GM12878 (cell line): ENCODE measurements at regions not wholly inside any gene's neighbourhood (a gene's known extent, or its start where the extent isn't known, plus 50 kb on each side); places are given as distances from the start of the nearest gene placed in this dataset.

Source experiments
- ATAC-seq: fragments of 200-7000 bp; cut with Tn5 transposase; 3 replicates; pipeline ENCODE4 v1.9.1; 2020; ENCODE audit warnings: mild to moderate bottlenecking, moderate library complexity
- BruUV-seq: library from RNA; stranded (reverse); fragments of 400-500 nt; replicated peaks from 2 replicates; lab custom pipeline; 2021; lab: Mats Ljungman, UMichigan
- CTCF ChIA-PET: fragments of 300-600 bp; sonication (Branson Sonifier 250); formaldehyde crosslinking; extraction: SDS; loops from one replicate; lab custom pipeline; 2021; ENCODE audit warnings: inconsistent platforms; lab: Yijun Ruan, JAX
- POLR2A ChIA-PET: fragments of 350-600 bp; formaldehyde crosslinking; extraction: SDS; loops from one replicate; lab custom pipeline; 2021; ENCODE audit warnings: inconsistent platforms; lab: Charles Lee
- RAD21 ChIA-PET: fragments of 300-600 bp; sonication (Branson Sonifier 250); formaldehyde crosslinking; loops from one replicate; lab custom pipeline; 2023; ENCODE audit warnings: antibody characterized with exemption; ENCODE audit not compliant: unreplicated experiment; lab: Charles Lee
- SMC1A ChIA-PET: fragments of 300-600 bp; sonication (Branson Sonifier 250); formaldehyde crosslinking; loops from one replicate; lab custom pipeline; 2023; ENCODE audit not compliant: unreplicated experiment, uncharacterized antibody; lab: Charles Lee
- DNase-seq: peaks from one replicate; pipeline ENCODE4 v3.0.0-alpha.2; 2011; ENCODE audit warnings: low read depth, low spot score
- FAIRE-seq: peaks from 3 replicates; lab custom pipeline; 2011; peaks lifted over from hg19 to GRCh38; lab: Jason Lieb, UNC
- H2AFZ ChIP-seq: 2 replicates; pipeline ENCODE4 v1.6.0; 2011; ENCODE audit warnings: low read depth, low read length, control low read depth; ENCODE audit not compliant: control insufficient read depth
- H3K27ac ChIP-seq: 2 replicates; pipeline ENCODE4 v1.5.1; 2011; ENCODE audit warnings: control low read depth; ENCODE audit not compliant: control insufficient read depth, insufficient read depth
- H3K27me3 ChIP-seq, 2 experiments: replicated peaks in 1 of 2; 2 replicates each; pipeline versions ENCODE4 v1.6.0 to v1.6.1; 2011; ENCODE audit warnings: low read length in 1 of 2; ENCODE audit not compliant: control insufficient read depth in 2 of 2, insufficient read depth in 2 of 2
- H3K36me3 ChIP-seq, 2 experiments: 2 replicates each; pipeline ENCODE4 v1.5.1; 2011; ENCODE audit warnings: low read length in 1 of 2; ENCODE audit not compliant: control insufficient read depth in 2 of 2, insufficient read depth in 2 of 2
- H3K4me1 ChIP-seq: 2 replicates; pipeline ENCODE4 v1.6.1; 2011; ENCODE audit warnings: mild to moderate bottlenecking, low read length, moderate library complexity, mixed read lengths; ENCODE audit not compliant: control insufficient read depth, insufficient read depth
- H3K4me2 ChIP-seq: 2 replicates; pipeline ENCODE4 v1.6.0; 2011; ENCODE audit warnings: control low read depth; ENCODE audit not compliant: control insufficient read depth, insufficient read depth
- H3K4me3 ChIP-seq: fragments of 200-600 bp; sonication (generic); 2 replicates; pipeline ENCODE4 v1.5.1; 2016
- H3K79me2 ChIP-seq: 2 replicates; pipeline ENCODE4 v1.6.0; 2011; ENCODE audit warnings: low read length; ENCODE audit not compliant: control insufficient read depth, insufficient read depth
- H3K9ac ChIP-seq: 2 replicates; pipeline ENCODE4 v1.8.0; 2011; ENCODE audit warnings: low read length, control low read depth, mixed read lengths; ENCODE audit not compliant: control insufficient read depth, insufficient read depth
- H3K9me3 ChIP-seq: replicated peaks from 3 replicates; pipeline ENCODE4 v1.5.1; 2011; ENCODE audit warnings: mild to moderate bottlenecking, low read length; ENCODE audit not compliant: control insufficient read depth, insufficient read depth
- H4K20me1 ChIP-seq: 2 replicates; pipeline ENCODE4 v1.6.0; 2011; ENCODE audit not compliant: control insufficient read depth, insufficient read depth
- ATF7 ChIP-seq: fragments of 450-650 bp; IDR thresholded peaks from 2 replicates; pipeline ENCODE4 v1.6.1; 2016; ENCODE audit warnings: low read depth, mild to moderate bottlenecking
- BACH1 ChIP-seq: fragments of 450-650 bp; IDR thresholded peaks from 2 replicates; pipeline ENCODE4 v1.6.1; 2017; ENCODE audit warnings: mild to moderate bottlenecking, borderline replicate concordance
- CREM ChIP-seq: IDR thresholded peaks from 2 replicates; pipeline ENCODE4 v1.6.1; 2014; ENCODE audit warnings: antibody characterized with exemption, low read depth
- GATAD2B ChIP-seq: fragments of 450-650 bp; conservative IDR thresholded peaks from 2 replicates; pipeline ENCODE4 v1.6.1; 2017; ENCODE audit warnings: low read depth, mild to moderate bottlenecking, moderate library complexity
- HCFC1 ChIP-seq: fragments of 150-350 bp; IDR thresholded peaks from 2 replicates; pipeline ENCODE4 v1.6.1; 2014; ENCODE audit warnings: low read length
- IRF5 ChIP-seq: fragments of 450-650 bp; IDR thresholded peaks from 2 replicates; pipeline ENCODE4 v1.6.1; 2017; ENCODE audit warnings: borderline replicate concordance
- KLF5 ChIP-seq: fragments of 450-650 bp; IDR thresholded peaks from 2 replicates; pipeline ENCODE4 v1.6.1; 2014; ENCODE audit warnings: mild to moderate bottlenecking; ENCODE audit not compliant: partially characterized antibody
- RB1 ChIP-seq: fragments of 450-650 bp; formaldehyde crosslinking; IDR thresholded peaks from 2 replicates; pipeline ENCODE4 v1.6.1; 2017; ENCODE audit warnings: mild to moderate bottlenecking, borderline replicate concordance
- SIX5 ChIP-seq: IDR thresholded peaks from 2 replicates; pipeline ENCODE4 v1.6.1; 2011; ENCODE audit warnings: mild to moderate bottlenecking, low read depth, low read length, moderate library complexity; ENCODE audit not compliant: severe bottlenecking
- SPI1 ChIP-seq: IDR thresholded peaks from 2 replicates; pipeline ENCODE4 v1.6.1; 2011; ENCODE audit warnings: low read depth, mild to moderate bottlenecking, low read length, moderate library complexity, borderline replicate concordance; ENCODE audit not compliant: insufficient read depth
- TCF12 ChIP-seq: IDR thresholded peaks from 2 replicates; pipeline ENCODE4 v1.6.1; 2011; ENCODE audit warnings: low read depth, mild to moderate bottlenecking, low read length
- WGBS: methylation state at CpG from one replicate; pipeline ENCODE4 v1.1.6; 2016; ENCODE audit warnings: low lambda C conversion rate; ENCODE audit not compliant: insufficient replicate concordance, insufficient coverage; ENCODE audit errors: missing lambda C conversion rate; 5-methylcytosine and 5-hydroxymethylcytosine counted together
- in situ Hi-C: fragments of 300-500 bp; cut with MboI; formaldehyde crosslinking; loops from 9 replicates; pipeline ENCODE4 v1.14.3; 2018; ENCODE audit warnings: mixed read lengths
- intact Hi-C: fragments of 100-400 bp; cut with micrococcal nuclease; formaldehyde crosslinking; loops from one replicate; pipeline ENCODE4 v1.14.2; 2022; ENCODE audit not compliant: unreplicated experiment
- TF ChIP-seq, protein P1 (sequence below): fragments of 450-650 bp; formaldehyde crosslinking; IDR thresholded peaks from 2 replicates; pipeline ENCODE4 v1.4.0; 2022; ENCODE audit warnings: mild to moderate bottlenecking, moderate library complexity
- TF ChIP-seq, protein P2 (sequence below): IDR thresholded peaks from 2 replicates; pipeline ENCODE4 v1.6.1; 2012; ENCODE audit warnings: low read depth, low read length, improper control_type of control experiment
- TF ChIP-seq, protein P3 (sequence below): fragments of 450-650 bp; IDR thresholded peaks from 2 replicates; pipeline ENCODE4 v1.6.1; 2014; ENCODE audit warnings: mild to moderate bottlenecking

GRCh38 chrX:140589657-140590056 is 84.8 kb upstream of the SOX3 start:
- Histone ChIP-seq H3K4me2 (no peak overlapping the region), H3K27ac (no peak overlapping the region), H3K4me1 (no peaks in the 10 kb centered on the region), H3K4me3 (no peak overlapping the region), H4K20me1 (no peaks in the 10 kb centered on the region), H2AFZ (no peak overlapping the region), H3K9ac (no peak overlapping the region), H3K36me3 (no peaks in the 10 kb centered on the region), H3K9me3 (no peaks in the 10 kb centered on the region), H3K27me3 (no peaks in the 10 kb centered on the region), H3K79me2 (no peaks in the 10 kb centered on the region)
- WGBS = 26% methylated on average over 2 of the region's 2 CpGs
- FAIRE-seq (no peak), DNase-seq (no peak), ATAC-seq (no peak)
- no TSS peak for BruUV-seq
- ChIA-PET CTCF (interaction anchor here (1.4 kb wide), 1 partner anchor 17 kb away, joined by 8 read pairs; no protein-coding TSS in a partner anchor), SMC1A (no interaction called here), RAD21 (no interaction called here), POLR2A (no interaction called here)
- TF ChIP-seq ATF7 (no peak), CREM (no peak), SPI1 (no peak), RB1 (no peak), KLF5 (no peak), TCF12 (no peak), GATAD2B (no peak), IRF5 (no peak), SIX5 (no peak), HCFC1 (no peak), BACH1 (no peak)
- TF ChIP-seq, protein P1, sequence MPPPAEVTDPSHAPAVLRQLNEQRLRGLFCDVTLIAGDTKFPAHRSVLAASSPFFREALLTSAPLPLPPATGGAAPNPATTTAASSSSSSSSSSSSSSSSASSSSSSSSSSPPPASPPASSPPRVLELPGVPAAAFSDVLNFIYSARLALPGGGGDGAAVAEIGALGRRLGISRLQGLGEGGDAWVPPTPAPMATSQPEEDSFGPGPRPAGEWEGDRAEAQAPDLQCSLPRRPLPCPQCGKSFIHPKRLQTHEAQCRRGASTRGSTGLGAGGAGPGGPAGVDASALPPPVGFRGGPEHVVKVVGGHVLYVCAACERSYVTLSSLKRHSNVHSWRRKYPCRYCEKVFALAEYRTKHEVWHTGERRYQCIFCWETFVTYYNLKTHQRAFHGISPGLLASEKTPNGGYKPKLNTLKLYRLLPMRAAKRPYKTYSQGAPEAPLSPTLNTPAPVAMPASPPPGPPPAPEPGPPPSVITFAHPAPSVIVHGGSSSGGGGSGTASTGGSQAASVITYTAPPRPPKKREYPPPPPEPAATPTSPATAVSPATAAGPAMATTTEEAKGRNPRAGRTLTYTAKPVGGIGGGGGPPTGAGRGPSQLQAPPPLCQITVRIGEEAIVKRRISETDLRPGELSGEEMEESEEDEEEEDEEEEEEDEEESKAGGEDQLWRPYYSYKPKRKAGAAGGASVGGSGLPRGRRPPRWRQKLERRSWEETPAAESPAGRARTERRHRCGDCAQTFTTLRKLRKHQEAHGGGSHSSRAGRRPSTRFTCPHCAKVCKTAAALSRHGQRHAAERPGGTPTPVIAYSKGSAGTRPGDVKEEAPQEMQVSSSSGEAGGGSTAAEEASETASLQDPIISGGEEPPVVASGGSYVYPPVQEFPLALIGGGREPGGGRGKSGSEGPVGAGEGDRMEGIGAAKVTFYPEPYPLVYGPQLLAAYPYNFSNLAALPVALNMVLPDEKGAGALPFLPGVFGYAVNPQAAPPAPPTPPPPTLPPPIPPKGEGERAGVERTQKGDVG (CRISPR knock-in tag) = no peak
- TF ChIP-seq, protein P2, sequence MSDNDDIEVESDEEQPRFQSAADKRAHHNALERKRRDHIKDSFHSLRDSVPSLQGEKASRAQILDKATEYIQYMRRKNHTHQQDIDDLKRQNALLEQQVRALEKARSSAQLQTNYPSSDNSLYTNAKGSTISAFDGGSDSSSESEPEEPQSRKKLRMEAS = no peak
- TF ChIP-seq, protein P3, sequence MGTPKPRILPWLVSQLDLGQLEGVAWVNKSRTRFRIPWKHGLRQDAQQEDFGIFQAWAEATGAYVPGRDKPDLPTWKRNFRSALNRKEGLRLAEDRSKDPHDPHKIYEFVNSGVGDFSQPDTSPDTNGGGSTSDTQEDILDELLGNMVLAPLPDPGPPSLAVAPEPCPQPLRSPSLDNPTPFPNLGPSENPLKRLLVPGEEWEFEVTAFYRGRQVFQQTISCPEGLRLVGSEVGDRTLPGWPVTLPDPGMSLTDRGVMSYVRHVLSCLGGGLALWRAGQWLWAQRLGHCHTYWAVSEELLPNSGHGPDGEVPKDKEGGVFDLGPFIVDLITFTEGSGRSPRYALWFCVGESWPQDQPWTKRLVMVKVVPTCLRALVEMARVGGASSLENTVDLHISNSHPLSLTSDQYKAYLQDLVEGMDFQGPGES = no peak
- in situ Hi-C loops (no loop called here), intact Hi-C loops (no loop called here)
